ENCODE measurements at regions not wholly inside any gene's neighbourhood (a gene's known extent, or its start where the extent isn't known, plus 50 kb on each side); places are given as distances from the start of the nearest gene placed in this dataset.

DNA sequence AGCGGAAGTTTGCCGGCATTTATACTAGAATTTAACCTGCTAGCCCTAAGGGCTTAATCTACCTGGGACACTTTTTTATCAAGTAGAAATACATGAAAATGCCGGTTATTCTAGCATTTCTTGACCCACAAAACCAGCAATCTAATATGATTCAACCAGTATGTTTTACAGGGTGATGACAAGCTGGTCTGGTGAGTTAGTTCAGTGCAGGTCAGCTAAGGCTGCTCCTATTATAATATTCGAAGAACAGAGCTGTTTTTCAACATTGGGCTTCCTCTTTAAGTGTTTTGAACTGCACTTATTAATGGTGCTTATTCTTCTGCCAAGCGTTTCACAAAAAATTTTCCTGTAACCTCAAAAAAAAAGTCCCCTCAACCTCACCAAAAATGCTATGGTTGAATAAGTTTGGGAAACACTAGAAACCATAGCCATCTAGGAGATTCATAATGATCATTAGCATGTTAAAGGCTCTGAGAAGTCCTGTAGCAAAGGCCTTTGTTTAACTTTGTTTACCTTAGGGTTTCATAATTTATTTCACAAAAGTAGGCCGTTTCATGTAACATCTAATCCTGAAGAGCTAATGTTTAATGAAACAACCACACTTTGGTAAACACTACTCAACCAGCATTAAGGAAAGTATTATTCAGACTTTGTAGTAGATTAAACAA is 526.6 kb downstream of the KLF12 start:
- no peaks in the 10 kb centered on the region for H3K27me3 ChIP-seq (ENCODE audit: low read depth)
- H3K4me1 ChIP-seq: peaks cover 21% of the 10 kb centered on the region
- no peaks in the 10 kb centered on the region for H3K9me3 ChIP-seq
- peak; percentile 8 to 88 for DNase-seq (ENCODE audit: low spot score in 2 of 2)
- H3K36me3 ChIP-seq (replicated peaks): no peaks in the 10 kb centered on the region
- no peak overlapping the region for H3K4me3 ChIP-seq
- in situ Hi-C loops (cut with MboI; ENCODE audit: low sequenced_read_pairs): no loop called here

DNA sequence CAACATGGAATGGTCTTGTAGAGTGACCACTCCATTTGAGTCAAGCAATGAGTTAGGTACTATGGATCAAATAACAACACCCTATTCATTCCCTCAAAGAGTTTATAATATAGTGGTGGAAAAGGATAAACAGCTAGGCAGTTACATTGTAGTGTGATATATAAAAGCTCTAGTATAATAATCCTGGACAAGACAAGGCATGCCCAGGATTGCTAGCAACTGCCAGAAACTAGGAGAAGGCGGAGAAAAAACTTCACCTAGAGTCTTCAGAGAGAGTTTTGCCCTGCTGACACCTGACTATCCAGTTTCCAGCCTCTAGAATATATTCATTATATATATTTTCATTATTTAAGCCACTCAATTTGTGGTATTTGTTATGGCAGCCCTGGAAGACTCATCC is 530.6 kb downstream of the KLF12 start:
- Histone ChIP-seq H3K9me3 (no peaks in the 10 kb centered on the region), H3K27me3 (ENCODE audit: low read depth) (no peaks in the 10 kb centered on the region), H3K4me3 (no peak overlapping the region), H3K36me3 (replicated peaks) (no peaks in the 10 kb centered on the region), H3K4me1 (peaks cover 15% of the 10 kb centered on the region)
- DNase-seq (ENCODE audit: low spot score in 2 of 2): peak in 1 of 2 experiments; percentile 22
- in situ Hi-C loops (cut with MboI; ENCODE audit: low sequenced_read_pairs): no loop called here

DNA sequence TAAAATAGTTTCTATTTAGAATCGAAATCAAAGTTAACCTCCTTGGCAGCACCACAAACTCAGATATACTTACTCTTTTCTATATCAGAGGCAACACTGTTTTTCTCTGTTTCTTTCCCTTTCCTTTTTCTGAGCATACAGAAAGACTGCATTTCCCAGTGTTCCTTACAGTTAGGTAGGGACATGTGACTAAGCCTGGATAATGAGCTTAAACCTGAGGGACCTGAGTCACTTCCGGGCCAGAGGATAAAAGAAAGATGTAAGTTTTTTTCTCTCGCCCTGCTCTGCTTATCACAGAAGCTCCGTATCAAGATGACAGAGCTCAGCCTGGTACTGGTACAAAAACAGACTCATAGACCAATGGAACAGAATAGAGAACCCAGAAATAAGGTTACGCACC is 531.9 kb downstream of the KLF12 start:
- in situ Hi-C loops (cut with MboI; ENCODE audit: low sequenced_read_pairs): no loop called here
- Histone ChIP-seq H3K9me3 (no peaks in the 10 kb centered on the region), H3K27me3 (ENCODE audit: low read depth) (no peaks in the 10 kb centered on the region), H3K36me3 (replicated peaks) (no peaks in the 10 kb centered on the region), H3K4me3 (no peak overlapping the region), H3K4me1 (peaks cover 3% of the 10 kb centered on the region)
- DNase-seq (ENCODE audit: low spot score in 2 of 2): peak in 1 of 2 experiments; percentile 36

DNA sequence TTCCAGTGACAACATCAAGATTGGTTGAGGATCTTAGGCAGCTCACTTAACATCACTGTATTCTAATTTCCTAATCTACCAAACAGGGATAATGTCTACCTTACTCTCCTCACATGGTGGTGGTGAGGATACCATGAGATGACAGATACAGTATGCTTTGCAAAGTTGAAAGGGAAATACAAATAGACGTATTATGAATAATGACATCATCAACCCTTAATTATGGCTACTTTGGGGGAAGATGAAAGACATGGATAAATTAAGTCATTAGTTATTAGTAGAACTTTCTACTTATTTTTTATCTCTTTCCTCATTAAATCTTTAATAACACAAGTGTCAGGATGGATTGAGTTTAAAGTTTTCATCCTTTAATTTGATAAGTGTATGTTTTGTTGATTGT is 532.5 kb downstream of the KLF12 start:
- in situ Hi-C loops (cut with MboI; ENCODE audit: low sequenced_read_pairs): no loop called here
- Histone ChIP-seq H3K36me3 (replicated peaks) (no peaks in the 10 kb centered on the region), H3K4me3 (no peak overlapping the region), H3K27me3 (ENCODE audit: low read depth) (no peaks in the 10 kb centered on the region), H3K9me3 (no peaks in the 10 kb centered on the region), H3K4me1 (no peaks in the 10 kb centered on the region)
- no peak for DNase-seq (ENCODE audit: low spot score in 2 of 2)

DNA sequence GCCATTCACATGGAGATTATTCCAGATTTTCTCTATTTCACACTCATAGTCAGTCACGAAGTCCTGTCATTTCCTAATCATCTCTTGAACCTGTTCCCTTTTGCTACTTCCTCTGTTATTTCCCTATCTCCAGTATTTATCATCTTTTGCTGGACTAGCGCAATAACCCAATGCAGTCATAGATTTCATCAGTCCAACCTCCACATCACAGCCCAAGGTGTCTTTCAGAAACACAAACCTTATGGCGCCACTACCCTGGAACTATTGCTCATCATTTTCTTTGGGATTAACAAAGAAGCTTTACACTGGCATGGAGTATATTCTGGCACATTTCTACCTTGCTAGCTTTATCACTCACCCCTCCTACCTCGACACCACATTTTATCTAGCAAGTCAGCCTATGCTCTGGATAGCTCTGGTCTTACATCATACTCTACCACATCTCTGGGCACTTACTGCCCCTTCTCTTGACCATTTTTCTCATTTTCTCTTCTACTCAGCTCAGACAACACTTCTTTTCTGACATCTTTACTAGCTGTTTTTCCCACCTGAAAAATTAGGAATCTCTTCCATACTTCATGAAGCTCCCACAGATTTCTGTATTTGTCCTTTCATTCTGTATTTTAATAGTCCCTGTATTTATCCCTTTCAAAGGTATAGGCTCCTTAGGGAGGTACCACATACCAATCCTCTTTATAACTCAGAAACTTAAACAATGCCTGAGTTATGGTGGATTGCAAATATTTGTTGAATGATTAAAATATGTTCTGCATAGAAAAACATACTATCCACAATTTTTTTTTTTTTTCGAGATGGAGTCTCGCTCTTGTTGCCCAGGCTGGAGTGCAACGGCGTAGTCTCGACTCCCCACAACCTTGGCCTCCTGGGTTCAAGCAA is 534.7 kb downstream of the KLF12 start:
- Histone ChIP-seq H3K4me3 (no peak overlapping the region), H3K4me1 (no peaks in the 10 kb centered on the region), H3K27me3 (ENCODE audit: low read depth) (no peaks in the 10 kb centered on the region), H3K9me3 (no peaks in the 10 kb centered on the region), H3K36me3 (replicated peaks) (no peaks in the 10 kb centered on the region)
- in situ Hi-C loops (cut with MboI; ENCODE audit: low sequenced_read_pairs): no loop called here
- DNase-seq (ENCODE audit: low spot score in 2 of 2): no peak

DNA sequence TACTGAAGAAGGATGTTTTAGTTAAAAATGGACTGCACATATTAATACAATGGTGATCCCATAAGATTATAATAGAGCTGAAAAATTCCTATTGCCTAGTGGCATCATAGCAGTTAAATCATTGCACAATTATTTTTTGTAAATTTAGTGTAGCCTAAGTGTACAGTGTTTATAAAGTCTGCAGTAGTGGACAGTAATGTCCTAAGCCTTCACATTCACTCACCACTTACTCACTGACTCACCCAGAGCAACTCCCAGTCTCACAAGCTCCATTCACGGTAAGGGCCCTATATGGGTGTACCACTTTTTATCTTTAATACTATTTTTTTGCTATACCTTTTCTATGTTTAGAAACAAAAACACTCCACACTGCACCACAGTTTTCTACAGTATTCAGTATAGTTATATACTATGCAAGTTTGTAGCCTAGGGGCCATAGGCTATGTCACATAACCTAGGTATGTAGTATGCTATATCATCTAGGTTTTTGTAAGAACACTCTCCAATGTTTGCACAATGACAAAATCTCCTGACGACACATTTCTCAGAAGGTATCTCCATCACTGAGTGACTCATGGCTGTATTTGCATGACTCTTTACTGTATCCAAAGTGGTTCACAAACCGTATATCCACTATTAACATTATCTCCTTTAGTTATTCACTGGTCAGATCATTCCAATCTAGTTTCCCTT is 536.0 kb downstream of the KLF12 start:
- in situ Hi-C loops (cut with MboI; ENCODE audit: low sequenced_read_pairs): no loop called here
- H3K36me3 ChIP-seq (replicated peaks): no peaks in the 10 kb centered on the region
- H3K4me1 ChIP-seq: no peaks in the 10 kb centered on the region; the same call in 1 of the 2 replicates
- DNase-seq (ENCODE audit: low spot score in 2 of 2): no peak
- H3K4me3 ChIP-seq: no peak overlapping the region
- no peaks in the 10 kb centered on the region for H3K9me3 ChIP-seq
- H3K27me3 ChIP-seq (ENCODE audit: low read depth): no peaks in the 10 kb centered on the region

DNA sequence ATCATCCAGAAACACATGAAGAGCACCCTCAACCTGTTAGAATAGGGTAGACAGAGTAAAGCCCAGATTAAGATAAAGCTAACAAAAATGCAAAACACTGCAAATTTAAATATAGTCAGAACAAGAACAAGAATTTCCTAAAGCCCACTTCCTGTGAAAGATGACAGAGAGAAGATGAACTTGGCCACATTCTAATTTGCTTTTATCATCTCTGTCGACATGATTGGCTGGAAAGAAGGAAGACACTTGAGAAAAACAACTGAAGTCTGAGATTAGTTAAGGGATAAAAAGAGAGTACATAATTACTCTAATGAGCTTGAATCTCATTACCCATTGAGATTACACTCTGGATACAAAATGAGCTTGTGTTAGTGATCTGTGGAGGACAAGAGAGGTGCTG is 537.6 kb downstream of the KLF5 start:
- in situ Hi-C loops (cut with MboI; ENCODE audit: low sequenced_read_pairs): no loop called here
- Histone ChIP-seq H3K4me3 (no peak overlapping the region), H3K9me3 (no peaks in the 10 kb centered on the region), H3K4me1 (no peaks in the 10 kb centered on the region; the same call in 1 of the 2 replicates), H3K27me3 (ENCODE audit: low read depth) (no peaks in the 10 kb centered on the region), H3K36me3 (replicated peaks) (no peaks in the 10 kb centered on the region)
- DNase-seq (ENCODE audit: low spot score in 2 of 2): no peak

DNA sequence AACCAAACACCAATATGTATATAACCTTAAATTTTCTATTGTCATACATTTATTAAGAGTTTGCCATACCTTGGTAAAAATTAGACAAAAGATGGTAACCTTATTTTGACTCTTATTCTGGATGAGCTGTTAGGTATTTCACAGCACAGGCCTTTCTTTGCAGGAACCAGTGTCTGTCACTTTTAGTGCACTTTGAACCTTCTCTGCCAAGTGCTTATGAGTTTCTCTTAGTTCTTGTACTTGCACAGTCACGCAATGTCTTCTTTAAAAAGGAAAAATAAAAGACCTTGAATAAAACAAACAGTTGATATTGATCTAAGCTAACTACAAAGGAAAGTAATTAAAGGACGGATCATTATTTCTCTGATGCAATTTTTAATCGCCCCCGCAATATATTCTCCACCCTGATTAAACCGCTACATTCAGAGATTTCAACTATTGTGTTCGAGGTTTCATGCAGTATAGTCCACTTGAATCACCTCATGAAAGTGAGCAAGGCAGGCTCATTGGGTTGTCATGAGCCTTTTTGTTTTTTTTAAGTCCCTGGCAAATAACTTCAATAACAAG is 534.5 kb downstream of the KLF5 start:
- no peak for DNase-seq (ENCODE audit: low spot score in 2 of 2)
- Histone ChIP-seq H3K4me1 (no peaks in the 10 kb centered on the region; the same call in 1 of the 2 replicates), H3K36me3 (replicated peaks) (no peaks in the 10 kb centered on the region), H3K9me3 (no peaks in the 10 kb centered on the region), H3K27me3 (ENCODE audit: low read depth) (no peaks in the 10 kb centered on the region), H3K4me3 (no peak overlapping the region)
- in situ Hi-C loops (cut with MboI; ENCODE audit: low sequenced_read_pairs): no loop called here

DNA sequence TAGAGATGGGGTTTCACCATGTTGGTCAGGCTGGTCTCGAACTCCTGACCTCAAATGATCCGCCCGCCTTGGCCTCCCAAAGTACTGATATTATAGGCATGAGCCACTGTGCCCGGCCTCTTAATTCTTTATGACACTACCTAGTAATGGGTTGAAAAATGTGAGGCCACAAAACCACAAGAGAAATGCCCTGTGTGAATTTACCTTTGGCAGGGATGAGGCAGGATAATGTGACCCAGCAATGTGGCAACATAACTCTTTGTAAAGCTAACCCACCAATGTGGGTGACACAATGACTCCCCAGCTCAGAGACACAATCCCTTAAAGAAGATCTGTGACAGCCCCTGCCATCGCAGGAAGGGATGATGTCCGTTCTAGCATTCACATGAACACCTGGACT is 533.1 kb downstream of the KLF5 start:
- Histone ChIP-seq H3K4me3 (no peak overlapping the region), H3K9me3 (no peaks in the 10 kb centered on the region), H3K4me1 (no peaks in the 10 kb centered on the region; the same call in 1 of the 2 replicates), H3K36me3 (replicated peaks) (no peaks in the 10 kb centered on the region), H3K27me3 (ENCODE audit: low read depth) (no peaks in the 10 kb centered on the region)
- DNase-seq (ENCODE audit: low spot score in 2 of 2): no peak
- in situ Hi-C loops (cut with MboI; ENCODE audit: low sequenced_read_pairs): no loop called here

DNA sequence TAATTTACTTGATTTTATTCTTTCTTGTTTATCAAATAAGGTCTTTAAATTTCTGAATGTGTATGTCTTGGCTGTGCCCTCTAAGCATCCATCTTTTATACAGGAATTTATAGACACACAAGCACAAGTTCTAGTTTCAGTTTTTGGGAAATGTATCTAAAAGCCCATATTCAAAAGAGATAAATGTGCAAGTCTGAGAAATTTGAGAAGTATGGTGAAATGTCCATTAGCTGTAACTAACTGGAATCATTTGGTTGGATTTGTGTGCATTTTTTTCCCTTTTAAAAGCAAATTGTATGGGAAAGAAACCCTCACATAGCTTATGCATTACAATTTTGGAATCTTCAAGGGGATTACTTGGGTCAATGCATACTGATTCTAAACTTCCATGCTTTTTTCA is 532.0 kb downstream of the KLF5 start:
- H3K4me1 ChIP-seq: no peaks in the 10 kb centered on the region; the same call in 1 of the 2 replicates
- H3K36me3 ChIP-seq (replicated peaks): no peaks in the 10 kb centered on the region
- no peak overlapping the region for H3K4me3 ChIP-seq
- H3K27me3 ChIP-seq (ENCODE audit: low read depth): no peaks in the 10 kb centered on the region
- H3K9me3 ChIP-seq: no peaks in the 10 kb centered on the region
- in situ Hi-C loops (cut with MboI; ENCODE audit: low sequenced_read_pairs): no loop called here
- DNase-seq (ENCODE audit: low spot score in 2 of 2): no peak

DNA sequence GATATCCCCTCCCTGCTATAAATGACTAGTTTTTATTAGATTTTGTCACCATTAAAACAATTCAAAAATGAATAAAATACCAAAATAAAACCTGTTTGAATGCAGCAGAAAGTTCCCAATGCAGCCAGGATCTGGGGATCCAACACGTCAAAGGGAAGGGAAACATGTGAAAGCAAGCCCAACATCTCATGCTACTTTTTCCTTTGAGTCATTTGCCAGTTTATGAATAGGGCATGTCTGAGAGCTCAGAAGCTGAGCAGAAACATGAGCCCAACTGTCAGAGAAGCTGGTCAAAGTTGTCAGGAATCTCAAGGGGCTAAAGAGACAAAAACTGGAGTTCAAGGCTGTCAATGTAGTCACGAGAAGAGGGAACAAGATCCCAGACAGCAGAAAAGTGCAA is 526.4 kb downstream of the KLF5 start:
- in situ Hi-C loops (cut with MboI; ENCODE audit: low sequenced_read_pairs): no loop called here
- no peak for DNase-seq (ENCODE audit: low spot score in 2 of 2)
- H3K36me3 ChIP-seq (replicated peaks): no peaks in the 10 kb centered on the region
- H3K4me3 ChIP-seq: no peak overlapping the region
- no peaks in the 10 kb centered on the region for H3K9me3 ChIP-seq
- no peaks in the 10 kb centered on the region for H3K27me3 ChIP-seq (ENCODE audit: low read depth)
- no peaks in the 10 kb centered on the region for H3K4me1 ChIP-seq

DNA sequence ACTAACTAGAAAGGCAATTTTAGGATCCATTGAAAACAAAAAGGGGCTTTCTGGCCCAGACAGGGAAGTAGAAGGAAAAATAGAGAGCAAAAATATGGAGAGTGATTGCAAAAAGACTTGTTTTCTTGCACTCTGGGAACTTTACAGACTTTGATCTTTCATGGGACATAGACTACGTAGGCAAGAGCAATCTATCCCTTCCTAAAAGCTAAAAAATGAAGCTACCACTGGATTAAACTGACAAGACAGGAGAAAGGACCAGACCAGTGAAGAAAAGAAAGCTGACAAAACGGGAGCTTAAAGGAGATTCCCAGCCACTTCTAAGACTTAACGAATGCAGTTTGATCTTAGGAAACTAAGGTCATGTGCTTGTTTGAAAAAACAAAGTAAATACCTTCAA is 524.5 kb downstream of the KLF5 start:
- H3K4me1 ChIP-seq: no peaks in the 10 kb centered on the region
- H3K36me3 ChIP-seq (replicated peaks): no peaks in the 10 kb centered on the region
- no peak for DNase-seq (ENCODE audit: low spot score in 2 of 2)
- no peaks in the 10 kb centered on the region for H3K27me3 ChIP-seq (ENCODE audit: low read depth)
- in situ Hi-C loops (cut with MboI; ENCODE audit: low sequenced_read_pairs): no loop called here
- no peaks in the 10 kb centered on the region for H3K9me3 ChIP-seq
- H3K4me3 ChIP-seq: no peak overlapping the region

DNA sequence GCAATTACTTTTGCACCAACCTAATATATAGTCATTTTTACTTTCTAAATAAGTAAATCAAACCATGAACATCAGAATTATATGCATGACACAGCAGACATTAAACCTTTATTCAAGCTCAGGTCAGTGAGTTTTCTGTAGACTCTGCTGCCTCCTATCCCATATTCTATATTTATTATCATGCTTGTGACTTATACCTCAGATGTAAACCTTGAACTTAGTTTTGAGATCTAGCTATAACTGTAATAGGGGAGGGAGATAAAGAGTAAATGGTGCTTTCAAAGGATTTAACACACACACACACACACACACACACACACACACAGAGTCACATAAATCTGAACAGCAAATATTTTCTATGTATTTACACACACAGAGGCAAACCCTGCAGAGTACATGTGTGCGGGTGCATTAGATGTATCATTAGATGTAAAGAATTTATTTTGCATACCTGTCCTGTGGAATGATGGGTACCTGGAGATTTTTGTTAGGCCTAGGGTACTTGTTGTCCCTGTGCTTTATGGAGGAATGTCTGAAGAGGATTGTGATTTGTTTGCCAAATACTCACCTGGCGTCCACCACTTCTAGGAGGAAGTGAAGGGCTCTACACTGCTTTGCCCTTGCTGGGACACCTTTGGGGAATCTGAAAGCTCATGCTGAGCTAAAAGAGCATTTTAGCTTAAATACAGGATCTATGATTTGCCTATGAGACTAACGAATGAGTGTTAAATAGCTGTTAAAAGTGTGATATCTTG is 521.9 kb downstream of the KLF5 start:
- Histone ChIP-seq H3K9me3 (no peaks in the 10 kb centered on the region), H3K27me3 (ENCODE audit: low read depth) (no peaks in the 10 kb centered on the region), H3K4me1 (no peaks in the 10 kb centered on the region), H3K4me3 (no peak overlapping the region), H3K36me3 (replicated peaks) (no peaks in the 10 kb centered on the region)
- no peak for DNase-seq (ENCODE audit: low spot score in 2 of 2)
- in situ Hi-C loops (cut with MboI; ENCODE audit: low sequenced_read_pairs): no loop called here
